GM13977 (cell line): ENCODE measurements at regions not wholly inside any gene's neighbourhood (a gene's known extent, or its start where the extent isn't known, plus 50 kb on each side); places are given as distances from the start of the nearest gene placed in this dataset.

Experiments
- DNase-seq: peaks from one replicate; pipeline ENCODE4 v3.0.0; 2012; ENCODE audit warnings: low spot score
- CTCF ChIP-seq: IDR thresholded peaks from 2 replicates; pipeline ENCODE4 v1.5.1; 2012; ENCODE audit warnings: mild to moderate bottlenecking, control low read depth; ENCODE audit not compliant: insufficient read depth; ENCODE audit errors: extremely low read depth, missing control alignments
- in situ Hi-C: fragments of 300-500 bp; cut with MboI; formaldehyde crosslinking; loops from one replicate; pipeline ENCODE4 v1.12.0; 2022; ENCODE audit warnings: low sequenced_read_pairs, low pct_unique_long_range_greater_than_20kb, mixed read lengths, inconsistent platforms; ENCODE audit not compliant: unreplicated experiment

DNA sequence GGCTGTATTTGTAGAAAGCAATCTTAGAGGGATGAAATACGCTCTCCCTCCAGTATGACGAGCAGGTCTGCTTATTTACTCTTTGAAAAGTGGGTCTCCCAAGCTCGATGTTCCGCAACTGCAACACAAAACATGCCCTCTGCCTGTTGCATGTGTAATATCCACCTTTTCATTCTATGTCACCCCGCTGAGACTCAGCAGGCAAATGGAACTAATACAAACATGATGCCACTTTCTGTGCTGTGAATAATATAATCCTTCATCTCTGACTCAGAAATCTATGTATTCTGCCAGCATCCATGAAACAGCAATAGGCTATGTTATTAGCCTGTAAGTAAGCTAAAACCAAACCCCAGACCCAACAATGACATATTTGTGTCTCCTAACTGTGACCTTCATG is 200.8 kb upstream of the TMCO5A start:
- in situ Hi-C loops, result no loop called here
- no peak for TF ChIP-seq CTCF
- DNase-seq, result no peak

DNA sequence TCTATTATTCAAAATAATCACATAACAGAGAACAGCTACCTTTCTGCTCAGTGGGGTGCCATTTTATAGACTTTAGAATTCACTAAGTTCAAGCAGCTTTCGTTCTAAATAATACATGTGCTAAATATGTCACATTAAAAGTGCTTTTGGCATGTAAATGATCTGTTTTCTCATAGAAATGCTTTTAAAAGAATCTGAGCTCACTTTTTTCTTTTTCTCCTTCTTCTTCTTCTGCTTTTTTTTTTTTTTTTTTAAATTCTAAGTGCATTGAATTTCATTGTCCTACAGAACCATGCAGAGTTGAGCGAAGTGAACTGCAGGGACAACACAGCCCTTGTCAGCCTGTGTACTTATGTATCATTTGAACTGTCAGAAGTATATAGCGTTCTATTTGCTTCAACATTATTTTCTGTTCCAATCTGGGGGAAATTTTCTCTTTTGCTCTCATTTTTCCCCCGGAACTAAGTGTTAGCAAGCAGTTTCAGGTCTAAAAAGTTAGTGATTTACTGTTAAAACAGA is 193.8 kb upstream of the TMCO5A start:
- DNase-seq, result no peak
- no peak for TF ChIP-seq CTCF
- in situ Hi-C loops, result no loop called here

- in situ Hi-C loops, result no loop called here
- DNase-seq, result no peak
- TF ChIP-seq CTCF, result no peak
These were observed 190.6 kb upstream of the TMCO5A start for GRCh38 chr15:37743826-37744225.

DNA sequence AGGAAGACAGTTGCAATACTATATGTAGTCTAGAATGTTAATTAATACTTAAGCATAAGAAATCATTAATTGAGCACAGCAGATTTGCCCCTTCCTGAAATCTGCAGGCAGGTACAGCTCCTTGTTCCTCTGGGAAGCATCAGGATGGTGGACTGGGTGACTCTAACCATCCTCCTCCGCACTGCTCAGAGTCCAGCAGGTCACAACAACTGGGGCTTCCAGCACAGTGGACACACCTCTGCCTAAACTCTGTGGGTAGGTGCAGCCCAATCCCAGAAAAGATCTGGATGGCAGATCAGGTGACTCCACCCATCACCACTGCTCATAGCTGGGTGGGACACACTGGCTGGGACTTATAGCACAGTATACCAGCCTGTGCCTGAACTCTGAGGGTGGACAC is 189.9 kb upstream of the TMCO5A start:
- TF ChIP-seq CTCF, result no peak
- in situ Hi-C loops, result no loop called here

DNA sequence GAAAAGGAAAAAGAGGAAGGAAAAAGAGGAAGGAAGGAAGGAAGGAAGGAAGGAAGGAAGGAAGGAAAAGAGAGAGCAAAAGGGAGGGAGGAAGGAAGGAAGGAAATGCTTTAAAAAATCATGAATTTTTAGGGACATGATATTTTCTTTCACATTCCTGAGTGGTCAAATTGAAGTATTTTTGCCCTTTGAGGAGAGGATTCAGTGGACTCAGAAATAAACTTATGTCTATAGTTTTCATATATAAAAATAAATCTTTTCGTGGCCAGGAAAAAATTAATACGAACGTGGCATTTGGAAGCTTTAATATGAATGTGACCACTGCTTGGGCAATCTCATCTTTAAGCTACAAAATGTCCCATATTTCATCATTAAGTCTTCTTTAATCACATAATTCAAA is 183.0 kb upstream of the TMCO5A start:
- no peak for DNase-seq
- in situ Hi-C loops, result no loop called here
- no peak for TF ChIP-seq CTCF

More for the DNA sequence above, 189.9 kb upstream of the TMCO5A start:
- DNase-seq, result no peak

DNA sequence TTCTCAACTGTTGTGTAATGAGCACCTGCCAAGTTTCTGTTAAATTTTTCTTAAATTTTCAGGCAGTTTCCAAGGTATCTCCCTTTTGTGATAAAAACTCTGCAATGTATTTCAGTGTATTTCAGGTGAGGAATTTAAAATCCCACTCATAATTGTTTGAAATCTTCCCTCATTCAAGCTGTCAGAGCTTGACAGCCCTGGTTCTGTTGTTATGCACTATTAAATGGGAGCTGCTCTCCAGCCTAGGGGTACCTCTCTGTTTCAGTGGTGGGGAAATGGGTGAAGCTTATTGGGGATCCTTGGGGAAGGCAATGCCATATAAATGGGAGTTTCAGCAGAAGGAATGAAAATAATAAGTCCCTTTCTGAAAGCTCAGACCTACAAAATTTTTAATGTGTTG is 178.0 kb upstream of the TMCO5A start:
- in situ Hi-C loops, result no loop called here
- no peak for DNase-seq
- TF ChIP-seq CTCF, result no peak

- TF ChIP-seq CTCF, result no peak
- in situ Hi-C loops, result no loop called here
These were observed 176.0 kb upstream of the TMCO5A start for GRCh38 chr15:37758412-37758811.

More at GRCh38 chr15:37758412-37758811, 176.0 kb upstream of the TMCO5A start:
- DNase-seq, result no peak
